LNCAP (cell line): ENCODE measurements at regions not wholly inside any gene's neighbourhood (a gene's known extent, or its start where the extent isn't known, plus 50 kb on each side); places are given as distances from the start of the nearest gene placed in this dataset.

Source experiments
- CTCF ChIP-seq: fragments of 450-650 bp; IDR thresholded peaks from 2 replicates; pipeline ENCODE4 v1.5.1; 2017; ENCODE audit warnings: mild to moderate bottlenecking

- no peak for TF ChIP-seq CTCF
Measured at GRCh38 chr19:31418692-31419430, 69.6 kb upstream of the TSHZ3 start.

DNA sequence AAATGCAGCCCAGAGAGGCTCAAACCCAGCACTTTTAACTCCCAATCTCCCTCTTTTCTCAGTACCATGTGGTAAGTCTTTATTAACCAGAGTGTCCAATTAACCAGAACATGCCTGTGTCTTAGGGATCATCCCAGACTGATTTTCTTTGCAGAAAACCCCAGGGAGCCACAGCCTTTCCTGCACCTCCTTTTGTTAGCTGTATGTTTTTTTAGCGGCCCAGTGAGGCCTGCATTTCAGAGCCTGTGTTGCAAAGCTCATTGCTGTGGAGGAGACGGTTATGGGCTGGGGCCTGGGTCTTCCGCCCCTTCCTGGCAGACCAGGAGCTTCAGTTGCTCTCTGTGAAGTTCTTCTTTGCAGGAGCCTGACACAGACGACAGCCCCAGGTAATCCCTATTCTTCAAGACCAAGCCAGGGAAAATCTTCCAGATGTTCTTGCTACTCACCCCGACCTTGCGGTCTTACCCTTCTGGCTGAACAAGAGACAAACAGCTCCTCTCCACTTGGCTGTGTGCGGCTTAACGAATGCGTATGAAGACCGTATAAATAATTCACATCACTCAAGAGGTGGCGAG, 70.7 kb upstream of the TSHZ3 start:
- no peak for TF ChIP-seq CTCF

DNA sequence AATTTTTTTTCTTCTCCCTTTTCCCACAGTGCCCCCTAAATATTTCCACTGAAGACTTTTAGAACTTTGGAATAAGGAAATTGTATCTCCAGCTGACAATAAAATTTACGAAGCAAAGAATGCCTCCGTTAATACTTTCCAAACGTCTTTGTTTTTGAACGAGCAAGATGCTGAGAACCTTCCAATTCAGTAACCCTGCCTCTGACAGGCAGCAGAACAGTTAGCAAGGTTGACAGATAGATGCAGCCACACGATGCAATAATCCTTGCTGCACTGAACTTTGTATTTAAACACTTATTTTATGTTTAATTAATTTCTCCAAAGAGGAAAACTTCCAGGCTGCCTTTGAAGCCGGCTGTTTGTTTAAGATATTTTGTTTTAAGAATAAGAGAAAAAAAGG, 71.8 kb upstream of the TSHZ3 start:
- TF ChIP-seq CTCF: no peak

GRCh38 chr19:31421856-31422255, 72.6 kb upstream of the TSHZ3 start:
- no peak for TF ChIP-seq CTCF

GRCh38 chr19:31423896-31424295, 74.7 kb upstream of the TSHZ3 start:
- TF ChIP-seq CTCF: no peak

DNA sequence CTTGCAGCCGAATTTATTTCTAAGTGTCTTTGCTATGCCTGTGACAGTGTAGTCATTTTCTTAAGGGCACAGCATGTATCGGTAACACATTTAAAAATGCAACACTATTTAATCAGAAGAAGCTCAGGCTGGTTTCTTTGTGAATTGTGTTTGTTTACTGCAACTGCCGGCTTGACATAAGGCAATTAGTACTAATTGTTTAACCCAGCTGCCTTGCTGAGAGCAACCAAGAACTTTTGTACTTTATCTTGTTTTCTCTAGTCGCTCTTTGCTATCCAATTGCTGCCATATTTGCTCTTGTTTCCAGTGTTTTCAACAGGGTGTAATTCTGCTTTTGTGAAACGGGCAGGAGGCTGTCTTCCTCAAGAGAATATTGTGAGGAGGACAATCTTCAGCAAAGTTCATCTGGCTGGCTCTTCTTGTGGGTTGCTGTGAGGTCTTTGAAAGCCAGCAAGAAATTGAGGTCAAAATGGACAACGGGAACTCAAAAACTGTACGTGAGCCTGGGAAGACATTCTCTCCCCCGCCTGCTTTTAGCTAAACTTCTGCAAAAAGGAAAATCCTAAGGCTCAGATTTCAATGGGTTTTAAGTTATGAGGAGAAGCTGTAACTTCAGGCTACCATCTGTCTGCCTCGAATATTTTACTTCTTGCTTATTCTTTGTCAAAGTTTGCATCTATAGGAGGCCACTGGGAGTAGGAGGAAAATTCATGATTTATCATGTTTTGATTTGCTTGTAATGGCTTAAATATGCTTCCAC, 75.8 kb upstream of the TSHZ3 start:
- no peak for TF ChIP-seq CTCF

DNA sequence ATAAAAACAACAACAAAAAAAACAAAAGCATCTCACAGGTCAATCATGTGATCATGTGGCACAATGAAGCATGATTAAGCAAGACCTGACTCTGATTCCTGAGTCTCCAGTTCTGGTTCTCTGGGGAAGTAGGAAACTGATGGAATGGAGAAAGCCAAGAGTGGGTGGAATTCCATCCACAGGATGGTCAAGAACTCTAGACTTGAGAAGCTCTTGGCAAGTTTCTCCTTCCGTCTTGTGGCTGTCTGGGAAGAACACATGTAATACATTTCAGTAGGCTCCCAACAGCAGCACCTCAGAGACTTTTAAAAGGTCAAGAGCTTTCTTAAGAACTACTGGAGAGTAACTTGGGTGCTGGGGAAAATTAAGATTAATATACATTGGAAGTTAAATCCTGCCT, 78.6 kb upstream of the TSHZ3 start:
- TF ChIP-seq CTCF: no peak
